ENCODE measurements at regions not wholly inside any gene's neighbourhood (a gene's known extent, or its start where the extent isn't known, plus 50 kb on each side); places are given as distances from the start of the nearest gene placed in this dataset.

DNA sequence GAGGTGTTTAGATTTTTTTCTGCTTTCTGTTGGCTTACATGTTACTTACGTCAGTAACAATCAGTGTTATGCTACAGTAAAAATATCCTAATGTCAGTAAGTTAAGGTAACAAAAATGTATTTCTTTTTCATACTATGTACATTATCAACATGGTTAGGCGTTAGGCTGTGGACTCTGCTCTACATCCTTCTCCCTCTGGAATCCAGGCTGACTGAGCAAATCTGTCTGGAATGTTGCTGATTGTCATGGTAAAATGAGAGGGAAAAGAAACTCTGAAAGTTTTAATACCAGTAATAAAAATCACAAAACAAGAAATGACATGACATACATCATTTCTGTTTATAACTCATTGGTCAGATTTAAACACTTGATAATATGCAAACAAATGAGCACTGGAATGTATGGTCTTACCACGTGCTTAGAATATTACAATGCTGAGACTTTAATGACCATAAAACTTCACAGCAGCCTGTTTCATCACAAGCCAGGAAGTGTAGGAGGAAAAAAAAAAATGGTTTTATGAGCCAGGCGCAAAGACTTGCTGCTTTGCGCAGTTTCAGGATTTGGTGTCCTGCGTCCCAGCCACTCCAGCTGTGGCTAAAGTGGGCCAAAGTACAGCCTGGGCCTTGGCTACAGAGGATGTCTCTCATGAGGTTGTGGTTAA, 252.4 kb downstream of the FSIP2 start:
- DNase-seq = no peak

DNA sequence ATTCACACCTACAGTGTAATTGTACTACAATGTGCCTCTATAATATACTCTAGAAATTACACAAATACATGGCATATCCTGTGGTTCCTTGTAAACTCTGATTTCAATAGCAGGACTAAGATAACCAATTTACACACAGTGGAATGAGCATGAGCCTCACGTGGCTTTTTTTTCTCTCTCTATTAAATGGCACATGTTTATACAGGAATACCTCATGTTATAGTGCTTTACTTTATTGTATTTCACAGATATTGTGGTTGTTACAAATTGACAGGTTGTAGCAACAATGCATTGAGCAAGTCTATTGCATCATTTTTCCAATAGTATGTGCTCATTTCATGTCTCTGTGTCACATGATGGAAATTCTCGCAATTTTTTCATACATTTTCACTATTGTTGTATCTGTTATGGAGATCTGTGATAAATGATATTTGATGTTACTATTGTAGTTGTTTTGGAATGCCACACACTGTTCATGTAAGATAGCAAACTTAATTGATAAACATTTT, 260.0 kb downstream of the FSIP2 start:
- no peak for DNase-seq

DNA sequence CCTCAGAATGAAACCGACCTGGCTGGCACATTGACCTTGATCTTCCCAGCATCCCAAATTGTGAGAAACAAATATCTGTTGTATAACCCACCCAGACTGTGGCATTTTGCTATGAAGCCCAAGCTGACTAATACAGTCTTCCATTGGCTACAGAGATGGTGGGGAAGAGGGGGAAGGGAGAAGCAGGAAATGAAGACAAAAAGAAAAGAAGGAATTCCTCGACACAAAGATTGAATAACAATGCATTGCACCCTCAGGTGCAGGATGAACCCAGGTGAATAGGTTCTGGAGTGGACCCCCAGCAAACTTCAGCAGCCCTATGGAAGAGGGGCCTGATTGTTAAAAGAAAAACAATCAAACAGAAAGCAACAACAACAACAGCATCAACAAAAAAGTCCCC, 270.7 kb downstream of the FSIP2 start:
- no peak for DNase-seq

DNA sequence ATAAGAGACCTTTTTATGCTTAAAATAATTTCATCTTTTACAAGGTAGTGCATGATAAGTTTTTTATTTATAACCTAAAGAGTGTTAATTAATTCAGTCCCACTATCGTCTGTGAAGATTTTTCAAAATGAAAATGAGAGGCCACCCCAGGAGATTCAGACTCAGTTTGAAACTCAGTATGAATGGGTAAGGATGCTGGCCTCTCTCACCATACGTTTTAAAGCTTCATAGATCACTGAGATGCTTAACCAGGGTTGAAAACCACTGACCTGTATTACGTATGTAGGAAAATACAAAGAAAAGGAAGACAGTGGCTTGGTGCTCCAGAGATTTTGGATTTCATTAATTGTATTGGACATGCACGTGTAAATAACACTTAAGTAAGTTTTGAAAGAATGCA, 278.7 kb downstream of the FSIP2 start:
- no peak for DNase-seq

DNA sequence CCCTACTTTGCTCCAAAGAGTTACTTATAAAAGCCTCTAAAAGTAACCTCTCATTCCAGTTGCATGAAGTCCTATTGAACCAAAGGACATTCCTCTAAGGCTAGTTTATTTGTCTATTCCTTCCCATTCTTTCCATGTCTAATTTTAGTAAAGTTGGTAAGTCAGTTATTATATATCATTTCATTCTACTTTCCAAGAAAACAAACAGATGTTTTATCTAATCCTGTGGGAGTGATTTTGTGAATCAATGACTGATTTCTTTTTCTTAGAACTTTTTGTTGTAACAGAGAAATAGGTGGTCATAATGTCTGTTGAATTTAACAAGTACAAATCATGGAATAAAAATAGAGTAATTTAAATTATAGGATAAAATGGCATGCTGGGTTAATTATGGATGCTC, 286.3 kb downstream of the FSIP2 start:
- no peak for DNase-seq

DNA sequence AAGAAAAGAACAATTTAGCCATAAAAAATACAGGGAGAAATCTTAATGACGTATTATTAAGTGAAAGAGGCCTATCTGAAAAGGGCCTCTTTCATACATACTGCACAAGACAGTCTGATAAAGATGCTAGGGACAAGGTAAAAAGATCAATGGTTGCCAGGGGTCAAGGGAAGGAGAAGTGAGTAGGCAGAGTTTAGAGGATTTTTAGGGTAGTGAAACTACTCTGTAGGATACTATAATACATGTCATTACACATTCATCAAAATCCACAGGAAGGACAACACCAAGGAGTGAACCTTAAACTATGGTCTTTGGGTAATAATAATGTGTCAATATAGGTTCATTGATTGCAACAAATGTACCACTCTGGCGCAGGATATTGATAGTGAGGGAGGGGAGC, 289.3 kb downstream of the FSIP2 start:
- DNase-seq = no peak

DNA sequence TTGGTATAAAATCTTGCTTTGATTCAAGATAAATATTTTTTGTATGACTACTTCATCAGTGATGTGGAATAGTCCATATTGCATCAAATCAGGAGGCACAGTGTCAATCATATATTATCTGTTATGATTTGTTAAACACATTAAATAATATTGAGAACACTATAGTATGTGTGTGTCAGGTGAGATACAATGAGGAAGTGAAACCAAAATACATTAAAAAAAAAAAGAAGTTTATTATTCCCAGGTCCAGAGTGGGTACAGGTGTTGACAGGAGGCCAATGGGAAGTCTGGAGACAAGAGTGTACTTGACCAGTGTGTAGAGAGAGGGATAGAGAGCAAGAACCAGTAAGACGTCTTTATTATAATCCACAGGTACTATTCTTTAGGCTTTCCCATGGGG, 292.6 kb downstream of the FSIP2 start:
- no peak for DNase-seq

DNA sequence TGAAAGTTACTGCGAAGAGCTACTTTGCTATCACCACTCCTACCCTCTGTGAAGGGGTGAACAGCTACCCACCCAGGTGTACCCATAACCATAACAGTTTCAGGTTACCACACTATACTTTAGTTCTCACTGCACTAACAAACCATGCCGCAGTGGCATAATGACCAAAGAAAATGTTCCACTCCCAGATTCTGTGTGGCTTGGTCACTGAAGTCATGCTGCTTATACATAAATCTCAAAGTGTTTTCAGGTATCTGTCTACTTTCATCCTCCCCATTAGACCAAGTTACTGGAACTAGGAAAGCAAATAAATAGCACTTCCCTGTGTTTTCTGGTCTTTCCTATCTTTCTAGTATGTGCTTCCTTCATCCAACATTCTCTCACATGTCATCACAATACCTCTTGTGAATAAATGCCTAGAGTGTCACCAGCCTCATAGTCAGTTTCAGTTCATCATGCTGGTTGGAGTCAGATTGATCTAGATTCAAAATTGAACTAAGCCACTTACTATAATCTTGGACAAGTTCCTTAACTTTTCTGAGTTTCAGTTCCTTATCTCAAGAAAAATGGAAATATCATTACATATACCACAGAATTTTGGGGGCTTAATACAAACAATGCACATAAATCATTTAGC, 293.6 kb downstream of the FSIP2 start:
- DNase-seq = no peak

DNA sequence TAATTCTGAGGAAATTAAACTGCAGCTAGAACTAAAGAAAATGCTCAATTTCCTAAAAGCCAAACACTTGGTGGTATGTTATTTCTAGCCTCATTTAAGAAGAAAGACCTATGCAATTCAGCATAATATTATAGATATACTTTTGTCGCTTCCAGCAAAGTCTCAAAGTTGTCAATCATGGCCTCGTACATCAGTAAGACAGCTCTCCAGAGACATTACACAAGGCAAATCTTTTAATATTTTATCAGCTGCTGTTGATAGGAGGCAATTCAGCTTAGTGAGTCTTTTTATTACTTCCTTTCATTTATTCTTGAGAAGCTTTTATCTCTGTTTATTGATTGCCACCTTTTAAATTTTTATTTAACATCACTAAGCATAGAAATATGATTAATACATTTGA, 294.3 kb downstream of the FSIP2 start:
- no peak for DNase-seq

DNA sequence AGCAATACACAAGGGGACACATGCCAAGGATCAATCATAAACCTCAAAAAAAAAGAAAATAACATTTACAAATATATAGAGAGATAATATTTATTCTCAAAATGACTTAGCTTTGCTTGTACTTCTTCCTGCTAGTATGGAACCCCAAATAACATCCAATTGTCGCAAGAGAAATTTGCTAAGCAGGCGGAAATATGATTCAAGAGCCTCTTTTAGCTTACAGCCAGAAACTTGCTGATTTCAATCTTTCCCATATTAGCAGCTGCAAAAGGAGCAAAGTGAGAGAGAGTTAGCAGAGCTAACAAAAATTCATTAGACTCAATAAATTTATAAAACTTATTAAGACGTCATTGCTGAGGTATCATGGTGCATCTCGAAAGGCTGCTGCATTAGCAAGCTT, 294.9 kb downstream of the FSIP2 start:
- DNase-seq = no peak

DNA sequence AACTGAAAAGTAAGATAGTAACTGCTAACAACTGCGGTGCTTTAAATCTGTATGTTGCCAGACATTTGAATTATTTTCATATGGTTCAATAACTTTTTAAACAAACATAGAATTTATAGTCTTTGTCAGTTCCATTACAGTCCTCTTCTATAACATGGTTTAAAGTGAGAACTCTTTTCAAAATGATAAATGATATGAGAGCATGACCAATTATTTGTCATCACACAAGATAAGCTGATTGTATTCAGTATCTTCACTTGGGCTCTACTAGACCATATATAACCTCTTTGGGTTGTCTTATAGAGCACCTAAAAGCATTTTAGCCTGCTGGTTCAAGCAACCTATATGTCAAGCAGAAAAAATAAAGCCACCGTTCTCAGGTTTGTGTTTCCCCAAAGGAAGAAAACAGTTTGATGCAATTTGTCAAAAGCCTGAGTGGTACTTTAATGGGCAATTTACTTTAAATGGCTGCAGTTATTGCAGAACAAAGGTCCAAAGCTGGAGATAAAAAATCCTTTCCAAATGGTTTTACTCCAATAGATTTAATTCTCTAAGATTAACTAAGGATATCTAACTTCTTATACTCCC, 298.4 kb downstream of the FSIP2 start:
- DNase-seq = no peak

DNA sequence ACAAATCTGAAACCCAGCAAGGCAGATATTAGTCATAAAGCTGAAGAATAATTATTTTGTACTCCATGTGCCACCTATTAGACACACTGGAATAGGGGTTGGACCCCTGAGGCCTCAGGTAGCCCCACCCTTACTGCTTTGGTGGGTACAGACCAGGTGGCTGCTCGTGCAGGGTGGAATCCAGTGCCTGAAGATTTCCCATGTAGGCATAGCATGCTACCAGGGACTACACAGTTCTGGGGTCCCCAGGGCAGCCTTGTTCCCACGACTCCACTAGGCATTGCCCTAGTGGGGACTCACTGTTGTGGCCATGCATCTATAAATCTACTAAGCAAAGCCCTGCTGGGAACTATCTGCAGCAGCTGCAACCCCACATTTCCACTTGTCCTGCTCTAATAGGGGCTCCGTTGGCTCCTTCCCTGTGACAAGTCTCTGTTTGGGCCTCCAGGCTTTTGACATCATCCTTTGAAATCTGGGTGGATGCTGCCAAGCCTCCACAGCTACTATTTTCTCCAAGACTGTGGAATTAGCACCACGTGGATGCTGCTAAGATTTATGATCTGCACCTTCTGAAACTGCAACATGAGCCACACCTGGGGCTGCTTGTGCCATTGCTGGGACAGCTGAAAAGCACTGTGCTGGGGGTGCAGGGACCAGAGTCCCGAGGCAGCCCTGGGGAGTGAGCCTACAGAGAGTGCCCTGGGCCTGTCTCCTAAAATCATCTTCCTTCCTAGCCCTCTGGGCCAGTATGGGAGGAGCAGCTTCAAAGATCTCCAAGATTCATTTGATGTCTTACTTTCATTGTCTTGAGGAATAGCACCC, 303.8 kb downstream of the FSIP2 start:
- DNase-seq = no peak

DNA sequence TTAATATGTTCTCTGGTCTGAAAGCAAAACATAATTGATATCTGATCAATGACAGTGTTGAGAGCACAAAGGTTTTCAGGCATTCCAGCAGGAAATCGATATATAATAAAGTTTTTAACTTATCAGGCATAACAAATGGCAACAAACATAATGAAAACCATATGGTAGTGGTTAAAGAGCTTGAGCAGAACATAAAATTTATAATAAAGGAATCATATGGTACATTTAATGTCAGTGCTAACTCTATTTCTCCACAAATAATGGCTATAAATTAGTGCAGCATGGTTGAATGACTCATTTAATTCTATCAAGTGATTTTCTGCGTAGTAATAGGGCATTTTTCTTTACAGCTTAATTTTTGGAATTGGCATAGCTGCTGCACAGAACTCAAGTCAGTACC, 306.2 kb downstream of the FSIP2 start:
- DNase-seq = no peak

DNA sequence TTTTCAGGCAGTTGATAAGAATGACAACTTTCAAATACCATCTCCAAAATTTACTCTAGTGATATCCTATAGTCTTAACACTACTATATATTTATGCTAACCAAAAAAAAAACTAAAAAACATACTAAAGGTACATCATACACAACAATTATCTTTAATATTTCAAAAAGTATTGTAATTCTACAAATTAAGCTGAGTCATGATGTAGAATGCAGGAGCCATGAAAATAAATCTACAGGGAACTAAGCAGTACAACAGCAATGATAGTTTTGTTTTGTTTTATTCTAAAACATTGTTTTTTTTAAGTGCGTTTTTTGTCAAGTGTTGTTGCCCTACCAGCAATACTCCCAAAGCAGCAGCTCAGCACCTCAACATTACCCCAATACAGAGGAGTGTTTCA, 314.3 kb downstream of the FSIP2 start:
- no peak for DNase-seq

DNA sequence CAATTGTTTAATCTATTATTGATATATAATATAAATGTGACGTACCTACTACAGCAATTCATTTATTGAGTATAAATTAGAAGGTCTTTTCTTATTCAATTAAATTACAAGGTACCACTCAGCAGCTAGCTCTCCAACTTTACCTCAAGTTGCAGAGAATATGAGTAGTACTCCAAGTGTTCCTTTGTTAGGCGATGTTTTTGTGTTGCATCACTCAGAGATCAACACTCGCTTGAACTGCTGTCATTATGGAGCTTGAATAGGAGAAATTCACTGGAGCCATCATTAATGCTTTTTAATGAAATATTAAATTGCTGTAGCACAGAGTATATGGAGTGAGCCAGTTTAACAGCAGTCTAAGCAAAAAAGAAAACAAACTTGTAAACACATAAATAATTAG, 320.0 kb downstream of the FSIP2 start:
- DNase-seq = peak; percentile 2

DNA sequence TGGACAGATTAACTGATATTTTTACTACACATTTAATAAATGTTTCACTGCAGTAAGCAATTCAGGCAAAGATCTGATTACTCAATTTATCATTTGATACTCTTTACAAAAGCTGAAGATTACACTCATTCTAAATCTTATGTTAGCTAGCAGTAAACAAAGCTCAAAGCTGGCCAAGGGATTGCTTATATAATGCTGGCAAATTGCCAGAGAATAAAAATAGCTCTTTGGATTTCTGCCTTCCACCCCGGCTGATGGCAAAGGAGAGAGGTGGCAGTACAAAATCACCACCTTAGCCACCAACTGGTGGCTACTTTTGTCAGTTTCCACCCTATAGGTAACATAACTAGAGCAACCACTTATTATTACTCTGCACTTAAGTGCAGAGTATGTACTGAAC, 320.5 kb downstream of the FSIP2 start:
- DNase-seq = peak; percentile 8

DNA sequence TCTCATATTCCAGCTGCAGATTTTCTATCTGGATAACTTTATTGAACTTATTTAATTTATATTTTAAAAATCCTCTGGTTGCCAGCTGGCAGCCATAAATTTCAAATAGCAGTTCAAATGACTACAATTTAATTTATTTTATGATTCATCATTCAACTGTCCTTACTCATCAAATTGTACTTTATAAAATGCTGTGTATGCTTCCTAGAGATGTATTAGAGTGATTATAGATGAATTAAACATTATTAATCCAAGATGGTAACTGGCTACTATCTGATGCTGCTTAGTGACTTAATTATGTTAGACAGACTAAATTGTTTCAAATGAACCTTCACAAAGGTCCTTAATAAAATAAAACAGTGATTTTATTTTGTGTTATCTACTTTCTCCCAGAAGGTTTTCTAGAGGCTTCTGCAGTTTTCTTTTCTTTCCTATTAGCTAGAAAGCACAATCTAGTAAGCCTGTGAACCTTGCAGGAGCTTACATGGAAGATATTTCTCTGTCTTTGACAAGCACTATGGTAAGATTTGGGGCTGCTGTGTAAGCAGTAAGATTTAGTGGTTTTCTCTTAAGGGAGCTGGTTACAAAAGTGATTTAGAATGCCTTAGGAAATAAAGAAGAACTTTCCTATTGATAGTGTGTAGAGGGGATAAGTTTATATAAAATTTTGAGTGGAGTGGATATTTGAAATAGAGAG, 322.3 kb downstream of the FSIP2 start:
- no peak for DNase-seq

DNA sequence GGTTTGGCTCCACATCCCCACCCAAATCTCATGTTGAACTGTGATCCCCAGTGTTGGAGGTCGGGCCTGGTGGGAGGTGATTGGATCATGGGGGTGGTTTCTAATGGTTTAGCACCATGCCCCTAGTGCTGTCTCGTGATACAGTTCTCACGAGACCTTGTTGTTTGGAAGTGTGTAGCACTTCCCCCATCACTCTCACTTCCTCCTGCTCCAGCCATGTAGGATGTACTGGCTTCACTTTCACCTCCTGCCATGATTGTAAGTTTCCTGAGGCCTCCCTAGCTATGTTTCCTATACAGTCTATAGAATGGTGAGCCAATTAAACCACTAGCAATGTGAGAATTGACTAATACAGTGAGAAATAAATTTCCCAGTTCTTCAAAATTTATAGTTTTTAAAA, 325.9 kb downstream of the FSIP2 start:
- DNase-seq = no peak

DNA sequence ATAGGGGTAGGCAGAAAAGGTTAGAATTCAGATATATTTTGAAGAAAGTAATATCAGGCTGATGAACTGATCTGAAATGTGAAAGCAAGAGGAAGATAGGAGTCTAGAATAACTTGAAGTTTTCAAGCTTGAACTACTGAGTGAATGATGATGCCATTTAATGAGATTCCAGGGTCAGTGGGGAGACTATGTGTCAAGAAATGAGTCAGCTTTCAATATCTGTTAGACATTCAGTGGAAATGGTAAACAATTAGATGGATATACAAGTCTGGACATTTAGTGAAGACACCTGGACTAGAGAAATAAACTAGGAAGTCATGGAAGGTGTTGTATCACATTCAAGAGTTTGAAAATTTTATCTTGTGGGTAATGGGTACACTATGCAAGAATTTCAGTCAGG, 326.9 kb downstream of the FSIP2 start:
- DNase-seq = no peak

DNA sequence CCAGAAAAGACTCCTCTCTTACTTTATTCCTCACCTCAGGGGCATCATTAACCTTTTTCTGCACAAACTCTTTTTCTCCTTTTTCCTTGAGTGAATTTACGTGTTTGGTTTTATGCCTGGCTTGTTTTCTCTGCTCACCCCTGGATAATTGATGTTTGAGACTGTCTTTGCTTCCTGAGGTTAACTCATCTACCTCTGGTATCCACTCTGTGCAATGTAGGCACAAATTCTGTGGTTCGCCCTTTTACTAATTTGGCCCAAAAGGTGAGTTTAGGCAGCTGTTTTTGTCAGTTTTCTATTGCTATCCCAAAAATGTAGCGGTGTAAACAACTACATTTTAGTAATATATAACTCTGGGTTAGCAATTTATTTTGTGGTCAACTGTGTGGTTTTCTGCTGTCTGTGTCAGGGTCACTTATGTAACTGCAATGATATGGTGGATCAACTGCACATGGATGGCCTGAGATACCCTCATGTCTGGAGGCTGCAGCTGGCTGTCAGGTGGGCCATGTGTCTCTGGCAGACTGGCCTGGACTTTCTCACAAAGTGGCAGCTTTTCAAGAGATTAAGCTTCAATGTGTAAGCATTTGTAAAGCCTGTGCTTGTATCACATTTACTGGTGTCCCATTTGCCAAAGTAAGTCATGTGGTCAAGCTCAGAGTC, 329.7 kb downstream of the FSIP2 start:
- DNase-seq = no peak

DNA sequence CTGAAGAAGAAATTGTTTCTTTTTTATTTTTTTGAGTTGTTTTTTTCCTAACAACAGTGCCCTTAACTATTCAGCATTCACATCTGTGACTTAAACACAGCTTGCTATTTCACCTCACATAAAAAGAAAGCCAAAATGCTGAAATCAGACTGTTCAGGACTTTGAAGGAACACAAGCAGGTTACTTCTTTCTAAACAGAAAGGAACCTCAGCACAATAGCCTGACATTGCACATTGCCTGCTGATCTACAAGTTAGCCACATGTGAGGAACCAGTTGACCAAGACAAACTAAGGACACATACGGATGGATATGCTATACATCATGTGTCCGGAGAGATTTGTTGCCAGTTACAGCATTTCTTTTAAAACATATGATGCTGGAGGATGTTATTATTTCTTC, 331.1 kb downstream of the FSIP2 start:
- DNase-seq = no peak

DNA sequence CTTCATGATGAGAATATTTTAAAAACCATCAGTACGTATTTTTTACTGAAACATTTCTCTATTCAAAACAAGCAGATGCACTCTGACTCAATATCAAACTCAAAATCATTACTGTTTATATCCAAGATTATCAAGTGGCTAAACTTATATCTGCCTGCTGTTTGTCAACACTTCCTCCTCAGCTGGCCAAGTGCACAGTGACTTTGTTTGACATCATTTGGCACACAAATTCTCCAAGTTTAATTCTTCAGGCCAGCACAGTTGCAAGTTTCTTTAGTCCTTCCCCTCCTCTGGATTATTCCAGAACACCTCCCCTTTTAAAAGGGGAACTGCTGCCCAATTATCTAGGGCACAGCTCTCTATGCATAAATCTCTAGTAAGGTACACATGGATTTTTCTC, 346.6 kb downstream of the FSIP2 start:
- no peak for DNase-seq

DNA sequence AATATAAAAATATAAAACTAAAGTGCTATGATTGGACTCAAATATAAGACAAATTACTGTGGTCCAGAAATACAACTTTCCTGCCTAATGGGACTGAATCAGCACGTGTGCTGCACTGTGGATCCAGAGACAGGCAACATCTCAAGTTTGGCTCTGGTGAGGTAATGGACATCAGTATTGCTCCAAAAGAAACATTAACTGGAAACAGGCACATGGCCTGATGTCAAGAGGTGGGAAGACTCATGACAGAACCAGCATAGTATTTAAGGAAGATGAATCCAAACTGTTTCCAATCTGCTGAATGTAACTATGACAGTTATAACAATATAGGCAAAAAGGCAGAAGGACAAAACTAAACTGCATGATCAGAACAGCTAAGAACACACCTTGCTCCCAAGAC, 354.6 kb downstream of the FSIP2 start:
- DNase-seq = no peak

Measured in NCI-H510A (cell line).